ENCODE measurements at regions not wholly inside any gene's neighbourhood (a gene's known extent, or its start where the extent isn't known, plus 50 kb on each side); places are given as distances from the start of the nearest gene placed in this dataset.
"Not testable (repeated sequence)": the region's sequence is repeated elsewhere in the genome, so short reads cannot be mapped to it uniquely, and the experiment has no call there.

DNA sequence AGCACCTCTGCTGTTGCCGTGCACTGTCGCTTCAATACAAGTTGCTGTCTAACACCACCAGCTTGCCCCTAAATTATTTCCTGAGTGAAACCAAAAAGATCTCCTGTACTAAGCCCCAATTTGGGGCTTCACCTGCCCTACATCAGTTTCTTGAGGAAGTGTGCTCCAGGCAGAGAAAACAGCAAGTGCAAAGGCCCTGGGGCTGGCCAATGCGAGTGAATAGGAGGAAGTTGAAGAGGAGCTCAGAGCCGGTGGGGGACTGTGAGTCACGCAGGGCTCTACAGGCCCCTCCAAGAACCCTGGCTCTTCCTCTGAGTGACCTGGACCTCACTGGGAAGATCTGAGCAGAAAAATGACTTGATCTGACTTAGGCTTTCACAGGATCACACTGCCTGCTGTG is 117.2 kb downstream of the IPO8 start:
- H3K4me3 ChIP-seq (ENCODE audit: low read depth, low read length), result no peak overlapping the region

DNA sequence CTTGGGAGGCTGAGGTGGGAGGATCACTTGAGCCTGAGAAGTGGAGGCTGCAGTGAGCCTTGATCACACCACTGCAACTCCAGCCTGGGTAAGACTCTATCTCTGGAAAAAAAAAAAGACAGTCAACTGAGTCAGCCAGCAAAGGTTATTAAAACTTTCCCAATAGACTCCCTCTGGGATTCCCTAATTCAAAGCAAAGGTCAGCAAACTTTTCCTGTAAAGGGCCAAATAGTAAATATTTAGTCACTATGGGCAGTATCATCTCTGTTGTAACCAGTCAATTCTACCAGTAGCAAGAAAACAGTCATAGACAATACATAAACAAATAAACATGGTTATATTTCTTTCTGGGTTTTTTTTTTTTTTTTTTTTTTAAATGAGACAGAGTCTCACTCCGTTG is 122.5 kb downstream of the IPO8 start:
- H3K4me3 ChIP-seq (ENCODE audit: low read depth, low read length), result no peak overlapping the region

- no peak overlapping the region for H3K4me3 ChIP-seq (ENCODE audit: low read depth, low read length)
Measured at GRCh38 chr12:30570211-30570890, 125.3 kb downstream of the IPO8 start.

GRCh38 chr12:30569426-30569825 is 126.2 kb downstream of the IPO8 start:
- no peak overlapping the region for H3K4me3 ChIP-seq (ENCODE audit: low read depth, low read length)

GRCh38 chr12:30568453-30568852 is 127.2 kb downstream of the IPO8 start:
- H3K4me3 ChIP-seq (ENCODE audit: low read depth, low read length), result no peak overlapping the region

- no peak overlapping the region for H3K4me3 ChIP-seq (ENCODE audit: low read depth, low read length)
Measured at GRCh38 chr12:30567082-30567481, 128.6 kb downstream of the IPO8 start.

- H3K4me3 ChIP-seq (ENCODE audit: low read depth, low read length), result no peak overlapping the region
Measured at GRCh38 chr12:30564394-30564793, 131.3 kb downstream of the IPO8 start.

DNA sequence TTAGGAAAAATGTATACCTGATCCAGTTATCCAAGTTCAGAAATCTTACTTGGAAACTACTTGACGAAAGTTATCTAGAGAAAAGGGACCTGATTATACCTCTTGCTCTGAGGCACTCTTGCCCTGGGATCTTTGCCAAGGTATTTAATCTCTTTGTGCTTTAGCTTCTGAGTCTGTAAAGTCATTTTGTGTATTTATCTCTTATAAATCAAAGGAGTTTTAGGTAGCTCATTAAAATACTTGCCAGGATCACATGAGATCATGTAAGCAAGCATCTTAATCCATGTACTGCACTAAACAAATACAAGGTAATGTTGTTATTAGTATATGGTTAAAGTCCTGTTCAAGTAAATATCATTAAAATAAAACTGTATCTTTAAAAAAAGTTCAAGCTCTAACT is 147.5 kb downstream of the IPO8 start:
- no peak overlapping the region for H3K4me3 ChIP-seq (ENCODE audit: low read depth, low read length)

GRCh38 chr12:30546121-30546520 is 149.5 kb downstream of the IPO8 start:
- no peak overlapping the region for H3K4me3 ChIP-seq (ENCODE audit: low read depth, low read length)

DNA sequence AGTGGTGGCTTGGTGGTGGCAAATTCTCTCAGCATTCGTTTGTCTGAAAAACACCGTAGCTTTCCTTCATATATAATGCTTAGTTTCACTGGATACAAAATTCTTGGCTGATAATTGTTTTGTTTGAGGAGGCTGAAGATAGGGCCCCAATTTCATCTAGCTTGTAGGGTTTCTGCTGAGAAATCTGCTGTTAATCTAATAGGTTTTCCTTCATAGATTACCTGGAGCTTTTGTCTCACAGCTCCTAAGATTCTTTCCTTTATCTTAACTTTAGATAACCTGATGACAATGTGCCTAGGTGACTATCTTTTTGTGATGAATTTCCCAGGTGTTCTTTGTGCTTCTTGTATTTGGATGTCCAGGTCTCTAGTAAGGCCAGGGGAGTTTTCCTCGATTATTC is 151.0 kb downstream of the IPO8 start:
- H3K4me3 ChIP-seq (ENCODE audit: low read depth, low read length), result not testable (repeated sequence)

DNA sequence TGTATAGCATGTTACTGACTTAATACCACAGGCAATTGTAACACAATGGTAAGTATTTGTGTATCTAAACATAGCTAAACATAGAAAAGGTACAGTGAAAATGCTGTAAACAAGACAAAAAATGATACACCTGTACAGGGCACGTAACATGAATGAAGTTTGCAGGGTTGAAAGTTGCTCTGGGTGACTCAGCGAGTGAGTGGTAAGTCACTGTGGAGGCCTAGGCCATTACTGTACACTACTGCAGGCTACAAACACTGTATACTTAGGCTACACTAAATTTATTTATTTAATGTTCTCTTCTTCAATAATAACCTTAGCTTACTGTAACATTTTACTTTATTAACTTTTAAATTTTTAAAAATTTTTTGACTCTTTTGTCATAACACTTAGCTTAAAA is 158.4 kb downstream of the IPO8 start:
- H3K4me3 ChIP-seq (ENCODE audit: low read depth, low read length), result no peak overlapping the region

- no peak overlapping the region for H3K4me3 ChIP-seq (ENCODE audit: low read depth, low read length)
Measured at GRCh38 chr12:30533558-30534265, 162.0 kb downstream of the IPO8 start.

DNA sequence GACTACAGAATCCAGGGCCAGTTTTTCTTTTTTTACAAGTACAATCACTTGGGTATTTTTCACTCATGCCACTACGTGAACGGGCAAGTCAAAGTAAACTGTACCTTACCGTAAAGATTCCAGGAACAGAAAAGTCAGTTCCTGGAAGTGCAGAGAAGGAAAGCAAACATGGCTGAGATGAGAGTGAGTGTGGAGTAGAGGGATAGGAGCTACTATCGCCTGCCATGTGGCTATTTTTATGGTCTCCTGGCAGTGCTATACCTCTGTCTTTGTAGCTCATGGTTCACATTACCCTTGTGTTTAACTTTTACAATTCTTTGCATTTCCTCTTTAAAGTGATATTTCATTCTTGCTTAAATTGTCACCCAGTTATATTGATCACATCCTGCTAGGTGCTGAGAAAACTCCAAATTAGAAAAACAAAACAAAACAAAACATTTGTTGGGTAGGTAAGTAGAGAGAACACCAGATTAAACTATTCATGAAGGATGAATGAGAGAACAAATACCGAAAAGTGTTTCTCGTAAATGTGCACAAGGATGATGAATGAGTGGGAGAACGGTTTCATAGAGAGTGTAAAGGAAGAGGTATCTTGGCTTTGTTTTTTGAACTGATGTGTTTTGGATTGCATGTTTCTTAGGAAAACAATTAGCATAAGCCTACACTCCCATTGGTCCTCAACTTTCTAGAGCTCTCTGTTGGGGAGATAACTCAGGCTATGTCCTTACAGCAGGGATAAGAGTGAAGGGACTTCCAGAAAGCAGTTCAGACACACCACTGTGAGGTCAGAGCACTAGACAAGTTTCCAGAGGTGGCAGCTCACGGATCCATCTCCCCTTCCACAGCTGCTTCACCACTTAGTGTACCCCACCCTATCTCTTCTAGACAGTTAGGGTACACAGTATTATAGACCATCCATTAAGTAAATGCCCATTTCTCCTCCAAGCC is 163.7 kb downstream of the IPO8 start:
- H3K4me3 ChIP-seq (ENCODE audit: low read depth, low read length), result no peak overlapping the region

DNA sequence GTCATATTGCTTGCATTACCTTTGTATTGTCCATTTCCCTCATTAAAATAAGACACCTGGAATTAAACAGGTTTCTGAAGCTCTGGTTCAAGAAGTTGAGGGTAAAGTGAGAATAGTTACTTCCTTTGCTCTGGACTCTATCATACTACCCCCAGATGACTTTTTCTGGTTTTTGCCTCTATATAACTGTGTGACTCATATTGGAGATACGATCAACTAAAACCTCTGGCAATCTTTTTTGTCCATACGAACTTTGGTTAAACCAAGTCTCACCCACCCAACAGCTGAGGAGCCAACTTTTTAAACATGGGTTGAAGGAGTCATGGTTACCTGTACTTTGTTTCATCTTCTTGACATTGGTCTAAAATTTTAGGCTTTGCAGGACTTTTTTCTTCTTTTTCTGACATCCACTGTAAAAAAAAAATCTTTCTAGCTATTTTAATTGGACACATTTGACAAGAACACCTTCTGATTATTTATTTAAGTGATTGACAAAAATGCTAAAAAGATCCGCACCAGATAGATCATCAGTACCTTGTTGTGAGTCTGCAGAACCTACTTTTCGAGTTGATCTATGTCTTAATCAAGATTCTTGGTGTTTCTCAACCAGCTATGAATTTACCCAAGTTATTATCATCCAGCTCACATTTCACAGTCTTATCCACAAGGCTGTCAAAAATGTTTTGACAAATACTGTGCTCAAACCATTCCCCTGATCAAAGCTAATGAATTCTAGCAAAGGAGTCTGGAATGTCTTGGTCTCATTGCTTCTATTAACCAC is 166.0 kb downstream of the IPO8 start:
- no peak overlapping the region for H3K4me3 ChIP-seq (ENCODE audit: low read depth, low read length)

GRCh38 chr12:30525171-30525570 is 170.5 kb downstream of the IPO8 start:
- H3K4me3 ChIP-seq (ENCODE audit: low read depth, low read length), result no peak overlapping the region

DNA sequence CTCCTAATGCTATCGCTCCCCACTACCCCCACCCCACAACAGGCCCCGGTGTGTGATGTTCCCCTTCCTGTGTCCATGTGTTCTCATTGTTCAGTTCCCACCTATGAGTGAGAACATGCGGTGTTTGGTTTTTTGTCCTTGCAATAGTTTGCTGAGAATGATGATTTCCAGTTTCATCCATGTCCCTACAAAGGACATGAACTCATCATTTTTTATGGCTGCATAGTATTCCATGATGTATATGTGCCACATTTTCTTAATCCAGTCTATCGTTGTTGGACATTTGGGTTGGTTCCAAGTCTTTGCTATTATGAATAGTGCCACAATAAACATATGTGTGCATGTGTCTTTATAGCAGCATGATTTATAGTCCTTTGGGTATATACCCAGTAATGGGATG is 175.4 kb downstream of the IPO8 start:
- H3K4me3 ChIP-seq (ENCODE audit: low read depth, low read length), result not testable (repeated sequence)

DNA sequence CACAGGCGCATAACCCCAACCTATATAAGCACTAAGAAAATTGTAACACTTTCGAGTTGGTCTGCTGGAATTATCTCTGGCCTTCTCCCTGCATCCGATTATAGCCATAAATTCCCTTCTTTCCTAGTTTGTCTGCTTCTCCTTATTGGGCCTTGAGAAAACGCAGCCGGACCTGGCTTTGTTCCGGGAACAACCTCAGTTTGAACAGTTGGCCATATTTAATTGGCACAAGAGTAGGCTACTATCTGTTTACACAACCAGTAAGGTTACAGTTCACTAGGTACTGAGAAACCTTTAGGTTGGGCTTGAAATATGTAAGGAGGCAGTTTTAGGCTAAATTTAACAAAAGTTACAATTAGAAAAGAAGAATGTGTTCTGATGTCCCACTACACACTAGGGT is 176.1 kb downstream of the IPO8 start:
- no peak overlapping the region for H3K4me3 ChIP-seq (ENCODE audit: low read depth, low read length)

DNA sequence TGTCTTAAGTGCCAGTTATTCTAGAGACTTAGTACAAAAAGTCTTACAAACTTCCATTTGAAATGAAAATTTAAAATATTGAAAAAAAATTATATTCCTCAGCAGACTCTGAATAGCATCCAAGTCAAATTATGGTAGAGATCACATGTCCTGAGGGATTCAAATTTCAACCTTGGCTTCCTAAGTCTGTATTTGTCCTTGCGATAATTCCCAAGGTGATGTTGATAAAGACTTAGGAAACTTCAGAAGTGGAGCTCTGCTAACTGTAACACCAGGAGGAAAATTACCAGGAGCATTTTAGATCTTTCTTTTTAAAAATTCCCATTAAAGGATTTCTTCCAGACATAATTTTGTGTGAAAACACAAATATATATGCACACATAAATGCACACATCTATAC is 178.3 kb downstream of the IPO8 start:
- no peak overlapping the region for H3K4me3 ChIP-seq (ENCODE audit: low read depth, low read length)

GRCh38 chr12:30515351-30515750 is 180.3 kb downstream of the IPO8 start:
- H3K4me3 ChIP-seq (ENCODE audit: low read depth, low read length), result no peak overlapping the region

GRCh38 chr12:30514666-30515065 is 181.0 kb downstream of the IPO8 start:
- H3K4me3 ChIP-seq (ENCODE audit: low read depth, low read length), result no peak overlapping the region
